GM23248 (cell line): ENCODE measurements at regions not wholly inside any gene's neighbourhood (a gene's known extent, or its start where the extent isn't known, plus 50 kb on each side); places are given as distances from the start of the nearest gene placed in this dataset.

ENCODE experiments used
- DNase-seq: peaks from one replicate; pipeline ENCODE4 v3.0.0-alpha.2; 2015
- H2AFZ ChIP-seq: fragments of 200-600 bp; sonication (generic); 2 replicates; pipeline ENCODE4 v1.6.1; 2016; ENCODE audit warnings: antibody characterized with exemption
- H3F3A ChIP-seq: fragments of 200-600 bp; sonication (generic); 2 replicates; pipeline ENCODE4 v1.6.1; 2016; ENCODE audit warnings: mild to moderate bottlenecking, antibody characterized with exemption, mixed run types; ENCODE audit not compliant: insufficient read depth
- H3K27ac ChIP-seq: fragments of 200-600 bp; sonication (generic); 2 replicates; pipeline ENCODE4 v1.5.1; 2016; ENCODE audit warnings: mild to moderate bottlenecking
- H3K27me3 ChIP-seq: fragments of 200-600 bp; sonication (generic); replicated peaks from 2 replicates; pipeline ENCODE4 v1.6.1; 2016; ENCODE audit warnings: mild to moderate bottlenecking; ENCODE audit not compliant: insufficient read depth
- H3K36me3 ChIP-seq: fragments of 200-600 bp; sonication (generic); 2 replicates; pipeline ENCODE4 v1.6.1; 2016; ENCODE audit warnings: low read depth, mild to moderate bottlenecking
- H3K4me1 ChIP-seq: fragments of 200-600 bp; sonication (generic); 2 replicates; pipeline ENCODE4 v1.6.1; 2016; ENCODE audit warnings: mild to moderate bottlenecking; ENCODE audit not compliant: insufficient read depth
- H3K4me2 ChIP-seq: fragments of 200-600 bp; sonication (generic); one replicate; pipeline ENCODE4 v1.6.1; 2016; ENCODE audit warnings: mild to moderate bottlenecking; ENCODE audit not compliant: unreplicated experiment
- H3K4me3 ChIP-seq: fragments of 200-600 bp; sonication (generic); 2 replicates; pipeline ENCODE4 v1.5.1; 2016; ENCODE audit warnings: mild to moderate bottlenecking
- H3K79me2 ChIP-seq: fragments of 200-600 bp; sonication (generic); 2 replicates; pipeline ENCODE4 v1.6.1; 2016; ENCODE audit warnings: mild to moderate bottlenecking; ENCODE audit not compliant: insufficient read depth
- H3K9ac ChIP-seq: fragments of 200-600 bp; sonication (generic); 2 replicates; pipeline ENCODE4 v1.6.1; 2016; ENCODE audit warnings: mild to moderate bottlenecking
- H3K9me2 ChIP-seq: fragments of 200-600 bp; sonication (generic); 2 replicates; pipeline ENCODE4 v1.6.1; 2016; ENCODE audit warnings: mixed run types, mild to moderate bottlenecking, moderate library complexity; ENCODE audit not compliant: insufficient read depth
- H3K9me3 ChIP-seq: fragments of 200-600 bp; sonication (generic); one replicate; pipeline ENCODE4 v1.6.1; 2017; ENCODE audit warnings: low read depth
- H4K20me1 ChIP-seq: fragments of 200-600 bp; sonication (generic); 2 replicates; pipeline ENCODE4 v1.6.0; 2016; ENCODE audit not compliant: insufficient read depth
- EZH2 ChIP-seq: fragments of 200-600 bp; sonication (generic); IDR thresholded peaks from 2 replicates; pipeline ENCODE4 v1.6.1; 2018; ENCODE audit warnings: antibody characterized with exemption, mild to moderate bottlenecking; ENCODE audit not compliant: insufficient read depth, poor library complexity, severe bottlenecking
- EZH2phosphoT487 ChIP-seq: fragments of 200-600 bp; sonication (generic); IDR thresholded peaks from 2 replicates; pipeline ENCODE4 v1.6.1; 2018; ENCODE audit warnings: antibody characterized with exemption, moderate library complexity, mild to moderate bottlenecking, low read depth; ENCODE audit not compliant: insufficient read depth
- WGBS, 2 experiments: methylation state at CpG; one replicate each; pipeline ENCODE4 v1.1.6; 2015 to 2017; ENCODE audit warnings: low lambda C conversion rate in 2 of 2, low coverage in 1 of 2; ENCODE audit errors: missing lambda C conversion rate in 2 of 2; 5-methylcytosine and 5-hydroxymethylcytosine counted together
- in situ Hi-C: fragments of 300-500 bp; cut with MboI; formaldehyde crosslinking; loops from 2 replicates; pipeline ENCODE4 v1.15.0; 2020

DNA sequence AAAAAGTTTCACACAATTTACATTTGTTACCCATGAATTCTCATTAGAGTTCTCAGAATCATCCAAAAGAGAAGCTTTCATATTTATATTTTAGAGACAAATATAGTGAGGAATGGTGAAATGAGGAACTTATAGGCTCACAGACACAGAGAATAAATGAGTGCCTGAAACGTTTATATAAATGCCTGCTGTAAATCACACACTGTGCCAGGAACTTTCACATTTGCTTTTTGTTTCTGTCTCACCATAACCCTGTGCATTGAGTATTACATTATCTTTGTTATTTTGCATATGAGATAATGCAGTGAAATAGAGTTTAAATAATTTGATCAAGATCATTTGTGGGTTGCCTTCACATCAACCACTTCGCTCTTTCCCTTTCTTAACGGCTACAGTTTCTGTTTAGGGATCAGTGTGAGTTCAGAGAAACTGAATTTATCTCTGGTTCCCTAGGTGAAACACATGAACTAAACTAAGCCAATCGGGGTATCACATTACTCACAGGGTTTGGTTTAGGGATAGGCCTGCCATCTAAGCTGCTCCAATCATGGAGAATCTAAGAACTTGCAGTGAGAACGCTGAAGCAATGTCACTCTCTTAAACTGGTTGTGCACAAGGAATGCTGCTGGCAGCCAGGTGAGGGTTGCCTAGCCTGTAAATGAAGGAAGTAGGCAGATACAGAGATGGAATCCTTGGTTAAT lies 1339.2 kb upstream of the TENM4 start:
- Histone ChIP-seq H3K4me1 (no peaks in the 10 kb centered on the region), H3K9me3 (no peaks in the 10 kb centered on the region)

GRCh38 chr11:80778941-80779340 lies 1338.1 kb upstream of the TENM4 start:
- no peaks in the 10 kb centered on the region for H3K9me3 ChIP-seq
- no peaks in the 10 kb centered on the region for H3K4me1 ChIP-seq
- H4K20me1 ChIP-seq, result no peaks in the 10 kb centered on the region
- in situ Hi-C loops, result no loop called here
- no peak for DNase-seq
- TF ChIP-seq EZH2phosphoT487 (no peak), EZH2 (no peak)
- no peaks in the 10 kb centered on the region; the same call in 1 of the 2 replicates for H3K27me3 ChIP-seq
- WGBS, 2 experiments, result 16 to 19% methylated on average over 3 of the region's 3 CpGs
- H3K36me3 ChIP-seq, result no peaks in the 10 kb centered on the region
- H3K4me2 ChIP-seq, result no peak overlapping the region
- no peak overlapping the region for H3K27ac ChIP-seq
- H3K9ac ChIP-seq, result no peak overlapping the region
- H3K9me2 ChIP-seq, result no peaks in the 10 kb centered on the region
- H3K4me3 ChIP-seq, result no peak overlapping the region
- H2AFZ ChIP-seq, result no peak overlapping the region
- H3K79me2 ChIP-seq, result no peaks in the 10 kb centered on the region
- H3F3A ChIP-seq, result no peaks in the 10 kb centered on the region

More for the DNA sequence above, 1339.2 kb upstream of the TENM4 start:
- Histone ChIP-seq H3K27me3 (no peaks in the 10 kb centered on the region; the same call in 1 of the 2 replicates), H3F3A (no peaks in the 10 kb centered on the region), H4K20me1 (no peaks in the 10 kb centered on the region), H3K9ac (no peak overlapping the region), H3K9me2 (no peaks in the 10 kb centered on the region), H3K27ac (no peak overlapping the region), H3K4me2 (no peak overlapping the region), H3K79me2 (no peaks in the 10 kb centered on the region), H2AFZ (no peak overlapping the region), H3K36me3 (no peaks in the 10 kb centered on the region), H3K4me3 (no peak overlapping the region)
- DNase-seq, result no peak
- in situ Hi-C loops, result no loop called here
- no peak for TF ChIP-seq EZH2
- no peak for TF ChIP-seq EZH2phosphoT487
- 11 to 20% methylated on average over 5 of the region's 5 CpGs for WGBS, 2 experiments

- 39 to 40% methylated on average over 3 of the region's 3 CpGs for WGBS, 2 experiments
- H2AFZ ChIP-seq, result no peak overlapping the region
Measured at GRCh38 chr11:80778432-80778831, 1337.6 kb upstream of the TENM4 start.

DNA sequence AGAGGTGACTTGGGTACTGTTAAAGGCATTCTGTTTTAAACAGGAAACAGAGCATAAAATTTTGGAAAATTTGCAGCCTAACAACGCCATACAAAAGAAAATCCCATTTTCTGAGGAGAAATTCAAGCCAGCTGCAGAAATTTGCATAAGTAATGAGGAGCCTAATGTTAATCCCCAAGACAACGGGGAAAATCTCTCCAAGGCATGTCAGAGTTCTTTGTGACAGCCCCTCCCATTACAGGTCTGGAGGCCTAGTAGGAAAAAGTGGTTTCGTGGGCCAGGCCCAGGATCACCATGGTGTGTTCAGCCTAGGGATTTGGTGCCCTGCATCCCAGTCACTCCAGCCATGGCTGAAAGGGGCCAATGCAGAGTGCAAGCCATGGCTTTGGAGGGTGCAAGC lies 1333.1 kb upstream of the TENM4 start:
- H3K4me1 ChIP-seq, result no peaks in the 10 kb centered on the region
- H3K79me2 ChIP-seq, result no peaks in the 10 kb centered on the region
- no peak overlapping the region for H3K4me2 ChIP-seq
- H2AFZ ChIP-seq, result no peak overlapping the region
- H3K9me2 ChIP-seq, result no peaks in the 10 kb centered on the region
- no peak overlapping the region for H3K27ac ChIP-seq
- no peak for DNase-seq
- no peaks in the 10 kb centered on the region for H3K36me3 ChIP-seq
- no peaks in the 10 kb centered on the region; the same call in 1 of the 2 replicates for H3K27me3 ChIP-seq
- H3F3A ChIP-seq, result no peaks in the 10 kb centered on the region
- WGBS, 2 experiments, result 4 to 5% methylated on average over 3 of the region's 3 CpGs
- no peaks in the 10 kb centered on the region for H3K9me3 ChIP-seq
- no peaks in the 10 kb centered on the region for H4K20me1 ChIP-seq
- no peak overlapping the region for H3K9ac ChIP-seq
- TF ChIP-seq EZH2 (no peak), EZH2phosphoT487 (no peak)
- in situ Hi-C loops, result no loop called here
- no peak overlapping the region for H3K4me3 ChIP-seq

More at GRCh38 chr11:80778432-80778831, 1337.6 kb upstream of the TENM4 start:
- Histone ChIP-seq H3K4me2 (no peak overlapping the region), H3K9me2 (no peaks in the 10 kb centered on the region), H3K9ac (no peak overlapping the region), H3F3A (no peaks in the 10 kb centered on the region), H3K4me3 (no peak overlapping the region), H3K9me3 (no peaks in the 10 kb centered on the region), H3K4me1 (no peaks in the 10 kb centered on the region), H3K79me2 (no peaks in the 10 kb centered on the region), H3K27ac (no peak overlapping the region), H3K36me3 (no peaks in the 10 kb centered on the region), H4K20me1 (no peaks in the 10 kb centered on the region), H3K27me3 (no peaks in the 10 kb centered on the region; the same call in 1 of the 2 replicates)
- DNase-seq, result no peak
- in situ Hi-C loops, result no loop called here
- TF ChIP-seq EZH2 (no peak), EZH2phosphoT487 (no peak)
